CD14-positive monocyte (primary cell): ENCODE measurements at regions not wholly inside any gene's neighbourhood (a gene's known extent, or its start where the extent isn't known, plus 50 kb on each side); places are given as distances from the start of the nearest gene placed in this dataset.

Experiments used
- DNase-seq, 3 donors: peaks; one replicate each; pipeline ENCODE4 v3.0.0-alpha.2; 2011 to 2022
- H2AFZ ChIP-seq: 2 replicates; pipeline ENCODE4 v1.6.0; 2012; ENCODE audit warnings: mild to moderate bottlenecking, low read depth, low read length, inconsistent platforms; ENCODE audit not compliant: insufficient read depth, poor library complexity, severe bottlenecking
- H3K27ac ChIP-seq, 2 donors: 1 replicate in 1 of 2; 2 replicates in 1 of 2; pipeline ENCODE4 v1.5.1; 2012 to 2013; ENCODE audit warnings: low read length in 2 of 2, control low read depth in 1 of 2, inconsistent platforms in 1 of 2, low read depth in 1 of 2, mild to moderate bottlenecking in 1 of 2
- H3K27me3 ChIP-seq, 2 donors: one replicate each; pipeline versions ENCODE4 v1.6.0 to v1.6.1; 2011 to 2013; ENCODE audit warnings: low read length in 2 of 2; ENCODE audit not compliant: control insufficient read depth in 2 of 2, insufficient read depth in 2 of 2
- H3K36me3 ChIP-seq, 2 donors: replicated peaks in 1 of 2; 1 replicate in 1 of 2; 2 replicates in 1 of 2; pipeline versions ENCODE4 v1.5.1 to v1.6.1; 2012 to 2013; ENCODE audit warnings: low read length in 2 of 2, control low read depth in 1 of 2, inconsistent platforms in 1 of 2, mild to moderate bottlenecking in 1 of 2; ENCODE audit not compliant: insufficient read depth in 2 of 2, control insufficient read depth in 1 of 2
- H3K4me1 ChIP-seq, 2 donors: 1 replicate in 1 of 2; 2 replicates in 1 of 2; pipeline versions ENCODE4 v1.5.1 to v1.6.1; 2012 to 2013; ENCODE audit warnings: low read length in 2 of 2, control low read depth in 1 of 2, inconsistent platforms in 1 of 2, mild to moderate bottlenecking in 1 of 2, moderate library complexity in 1 of 2; ENCODE audit not compliant: insufficient read depth in 2 of 2, control insufficient read depth in 1 of 2
- H3K4me2 ChIP-seq: replicated peaks from 2 replicates; pipeline ENCODE3; 2012; ENCODE audit warnings: low read length, moderate library complexity, mild to moderate bottlenecking; ENCODE audit not compliant: poor library complexity, severe bottlenecking; ENCODE audit errors: extremely low read depth
- H3K4me3 ChIP-seq, 3 experiments: fragments of 200-600 bp in 1 of 3; sonication (generic) in 1 of 3; replicated peaks in 1 of 3; 1 replicate in 2 of 3; 2 replicates in 1 of 3; pipeline ENCODE4 v1.5.1; 2011 to 2013; ENCODE audit warnings: low read length in 3 of 3, mild to moderate bottlenecking in 3 of 3, control low read depth in 2 of 3, low read depth in 2 of 3, inconsistent platforms in 1 of 3, moderate library complexity in 1 of 3
- H3K79me2 ChIP-seq: 2 replicates; pipeline ENCODE4 v1.6.0; 2012; ENCODE audit warnings: mild to moderate bottlenecking, control low read depth, inconsistent platforms, low read length, moderate library complexity; ENCODE audit not compliant: insufficient read depth
- H3K9ac ChIP-seq: 2 replicates; pipeline ENCODE4 v1.6.0; 2017; ENCODE audit warnings: low read length, mild to moderate bottlenecking; ENCODE audit not compliant: insufficient read depth, poor library complexity, severe bottlenecking
- H3K9me3 ChIP-seq, 2 donors: replicated peaks in 1 of 2; 1 replicate in 1 of 2; 2 replicates in 1 of 2; pipeline versions ENCODE4 v1.5.1 to v1.6.1; 2012 to 2013; ENCODE audit warnings: low read length in 2 of 2, control low read depth in 1 of 2; ENCODE audit not compliant: control insufficient read depth in 1 of 2, insufficient read depth in 1 of 2
- H4K20me1 ChIP-seq: 2 replicates; pipeline ENCODE4 v1.6.0; 2012; ENCODE audit warnings: mild to moderate bottlenecking, low read length, control low read depth, moderate library complexity; ENCODE audit not compliant: insufficient read depth
- H3K27ac Mint-ChIP-seq, 7 donors: one replicate each; pipeline ENCODE4 v1.8.0; 2020; ENCODE audit warnings: mild to moderate bottlenecking in 7 of 7, mixed read lengths in 7 of 7, moderate library complexity in 6 of 7, inconsistent platforms in 2 of 7
- H3K27me3 Mint-ChIP-seq, 3 donors: one replicate each; pipeline ENCODE4 v1.8.0; 2021 to 2022; ENCODE audit warnings: low read depth in 3 of 3, mild to moderate bottlenecking in 3 of 3, mixed read lengths in 3 of 3, moderate library complexity in 3 of 3, inconsistent platforms in 1 of 3
- H3K36me3 Mint-ChIP-seq, 2 donors: one replicate each; pipeline ENCODE4 v1.8.0; 2020; ENCODE audit warnings: mixed read lengths in 2 of 2, inconsistent platforms in 1 of 2, mild to moderate bottlenecking in 1 of 2
- H3K4me1 Mint-ChIP-seq: one replicate; pipeline ENCODE4 v1.8.0; 2020; ENCODE audit warnings: mild to moderate bottlenecking, mixed read lengths
- H3K4me3 Mint-ChIP-seq, 2 donors: one replicate each; pipeline ENCODE4 v1.8.0; 2020; ENCODE audit warnings: mild to moderate bottlenecking in 2 of 2, mixed read lengths in 2 of 2, moderate library complexity in 1 of 2
- H3K9me3 Mint-ChIP-seq, 7 donors: one replicate each; pipeline ENCODE4 v1.8.0; 2020 to 2022; ENCODE audit warnings: mixed read lengths in 7 of 7, mild to moderate bottlenecking in 6 of 7, moderate library complexity in 6 of 7, inconsistent platforms in 2 of 7
- WGBS: methylation state at CpG from one replicate; pipeline ENCODE4 v1.1.5; 2013; ENCODE audit warnings: missing lambda C conversion rate; ENCODE audit not compliant: insufficient coverage; 5-methylcytosine and 5-hydroxymethylcytosine counted together
- intact Hi-C, 2 donors: fragments of 100-400 bp; cut with micrococcal nuclease; formaldehyde crosslinking; loops; one replicate each; pipeline versions ENCODE4 v1.15.0 to v1.15.1; 2023
- TF ChIP-seq, protein P1 (sequence below): fragments of 200-600 bp; IDR thresholded peaks from one replicate; pipeline ENCODE4 v1.8.0; 2022; ENCODE audit warnings: antibody characterized with exemption, mild to moderate bottlenecking

DNA sequence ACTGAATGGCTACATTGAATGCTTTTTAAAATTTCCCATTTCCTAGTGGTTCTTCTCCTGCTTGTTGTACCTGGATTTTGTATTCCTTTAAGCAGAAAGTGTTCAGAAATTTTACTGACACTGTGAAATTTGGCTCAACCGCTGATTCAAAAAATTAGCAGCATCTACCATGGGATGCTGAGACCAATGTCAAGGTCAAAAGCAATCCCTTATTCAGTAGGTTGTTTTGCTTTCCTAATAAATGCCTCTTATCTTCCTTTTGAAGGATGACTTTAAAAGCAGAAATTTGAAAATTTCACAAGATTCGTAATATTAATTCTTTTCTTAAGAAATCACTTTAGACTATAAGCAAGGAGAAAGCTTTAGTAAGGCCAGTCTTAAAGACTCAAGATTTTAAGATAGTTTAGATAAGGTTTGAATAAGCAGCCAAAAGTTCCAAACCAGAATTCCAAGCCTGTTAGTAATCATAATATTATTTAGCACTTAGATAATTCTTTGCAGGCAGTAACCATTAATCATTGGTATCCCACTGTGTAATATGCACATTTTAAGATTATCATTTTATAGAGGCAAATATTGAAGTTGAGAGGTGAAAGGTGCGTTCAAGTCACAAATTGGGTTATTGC lies 508.8 kb downstream of the ANKRD50 start:
- Mint-ChIP-seq H3K4me3 (no peak overlapping the region), H3K9me3 (peaks cover 0 to 4% (median 0%) of the 10 kb centered on the region in 7 donors), H3K27ac (no peak overlapping the region), H3K4me1 (no peaks in the 10 kb centered on the region), H3K36me3 (no peaks in the 10 kb centered on the region), H3K27me3 (no peaks in the 10 kb centered on the region)
- no peaks in the 10 kb centered on the region for H3K4me1 ChIP-seq
- intact Hi-C loops = no loop called here
- H3K4me3 ChIP-seq = no peak overlapping the region
- H3K4me2 ChIP-seq = no peak overlapping the region
- no peaks in the 10 kb centered on the region for H4K20me1 ChIP-seq
- TF ChIP-seq, protein P1, sequence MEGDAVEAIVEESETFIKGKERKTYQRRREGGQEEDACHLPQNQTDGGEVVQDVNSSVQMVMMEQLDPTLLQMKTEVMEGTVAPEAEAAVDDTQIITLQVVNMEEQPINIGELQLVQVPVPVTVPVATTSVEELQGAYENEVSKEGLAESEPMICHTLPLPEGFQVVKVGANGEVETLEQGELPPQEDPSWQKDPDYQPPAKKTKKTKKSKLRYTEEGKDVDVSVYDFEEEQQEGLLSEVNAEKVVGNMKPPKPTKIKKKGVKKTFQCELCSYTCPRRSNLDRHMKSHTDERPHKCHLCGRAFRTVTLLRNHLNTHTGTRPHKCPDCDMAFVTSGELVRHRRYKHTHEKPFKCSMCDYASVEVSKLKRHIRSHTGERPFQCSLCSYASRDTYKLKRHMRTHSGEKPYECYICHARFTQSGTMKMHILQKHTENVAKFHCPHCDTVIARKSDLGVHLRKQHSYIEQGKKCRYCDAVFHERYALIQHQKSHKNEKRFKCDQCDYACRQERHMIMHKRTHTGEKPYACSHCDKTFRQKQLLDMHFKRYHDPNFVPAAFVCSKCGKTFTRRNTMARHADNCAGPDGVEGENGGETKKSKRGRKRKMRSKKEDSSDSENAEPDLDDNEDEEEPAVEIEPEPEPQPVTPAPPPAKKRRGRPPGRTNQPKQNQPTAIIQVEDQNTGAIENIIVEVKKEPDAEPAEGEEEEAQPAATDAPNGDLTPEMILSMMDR = no peak
- no peak overlapping the region for H3K9ac ChIP-seq
- H3K9me3 ChIP-seq = peaks cover 0 to 4% of the 10 kb centered on the region in 2 donors
- H3K27ac ChIP-seq = no peak overlapping the region
- no peaks in the 10 kb centered on the region for H3K36me3 ChIP-seq
- no peak for DNase-seq
- WGBS = no CpG with 5 or more reads among the region's 3 CpGs
- no peaks in the 10 kb centered on the region for H3K27me3 ChIP-seq
- no peaks in the 10 kb centered on the region for H3K79me2 ChIP-seq
- no peak overlapping the region for H2AFZ ChIP-seq

DNA sequence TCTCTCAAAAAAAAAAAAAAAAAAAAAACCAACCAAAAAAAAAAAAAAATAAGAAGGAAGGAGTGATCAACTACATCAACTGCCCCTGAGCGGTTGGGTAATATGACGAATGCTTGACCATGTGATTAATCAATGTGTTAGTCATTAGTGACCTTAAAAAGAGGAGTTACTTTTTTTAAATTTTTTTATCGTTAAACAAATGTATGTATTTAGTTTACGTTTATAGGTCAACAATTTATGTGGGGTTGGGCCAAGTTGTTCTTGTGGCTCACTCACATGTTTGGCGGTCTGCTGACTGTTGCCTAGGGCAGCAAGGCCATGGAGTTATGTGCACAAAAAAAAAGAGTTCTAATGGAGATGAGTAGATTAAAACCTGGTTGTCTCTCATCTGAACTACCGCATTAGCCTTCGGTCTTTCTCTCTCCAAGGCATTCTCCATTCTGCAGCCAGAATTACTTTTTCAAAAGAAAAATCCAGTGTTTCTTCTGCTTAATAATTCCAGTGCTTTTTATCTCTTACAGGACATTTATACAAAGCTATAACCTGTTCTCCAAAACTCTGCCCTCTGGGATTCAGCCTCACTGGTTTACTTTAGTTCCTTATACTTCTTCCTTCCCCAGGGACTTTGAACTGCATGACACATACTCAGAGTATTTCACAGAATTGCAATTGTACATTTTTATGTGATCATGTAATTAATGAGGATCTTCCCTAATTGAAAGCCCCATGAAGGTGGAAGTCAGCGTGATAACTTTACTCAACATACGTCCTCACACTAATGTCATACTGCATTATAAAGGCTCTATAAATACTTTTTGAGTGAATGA lies 505.5 kb downstream of the ANKRD50 start:
- Histone ChIP-seq H3K36me3 (no peaks in the 10 kb centered on the region), H3K27ac (no peak overlapping the region), H3K4me2 (no peak overlapping the region), H3K4me1 (no peaks in the 10 kb centered on the region), H3K9me3 (peaks cover 0 to 4% of the 10 kb centered on the region in 2 donors), H3K9ac (no peak overlapping the region), H4K20me1 (no peaks in the 10 kb centered on the region), H2AFZ (no peak overlapping the region), H3K27me3 (no peaks in the 10 kb centered on the region), H3K4me3 (no peak overlapping the region), H3K79me2 (no peaks in the 10 kb centered on the region)
- Mint-ChIP-seq H3K27me3 (no peaks in the 10 kb centered on the region), H3K9me3 (peaks cover 0 to 4% (median 0%) of the 10 kb centered on the region in 7 donors), H3K4me3 (no peak overlapping the region), H3K27ac (no peak overlapping the region), H3K36me3 (no peaks in the 10 kb centered on the region), H3K4me1 (no peaks in the 10 kb centered on the region)
- intact Hi-C loops = no loop called here
- no peak for DNase-seq
- TF ChIP-seq, protein P1 = no peak
- WGBS = 100% methylated on average over 4 of the region's 9 CpGs
